Activated CD8-positive, alpha-beta T cell treated with anti-CD3 and anti-CD28 coated beads for 36 hours (primary cell): ENCODE measurements at regions not wholly inside any gene's neighbourhood (a gene's known extent, or its start where the extent isn't known, plus 50 kb on each side); places are given as distances from the start of the nearest gene placed in this dataset.

ENCODE experiments used
- ATAC-seq: fragments of 200-7000 bp; cut with Tn5 transposase; one replicate; pipeline ENCODE4 v1.10.0; 2021; ENCODE audit warnings: mild to moderate bottlenecking, moderate library complexity
- CTCF ChIA-PET: fragments of 350-600 bp; sonication (Branson Sonifier 250); formaldehyde crosslinking; loops from one replicate; lab custom pipeline; 2021; ENCODE audit warnings: antibody characterized with exemption; lab: Charles Lee
- POLR2A ChIA-PET: fragments of 350-600 bp; sonication (Branson Sonifier 250); formaldehyde crosslinking; loops from one replicate; lab custom pipeline; 2021; ENCODE audit warnings: antibody characterized with exemption; lab: Charles Lee
- DNase-seq: peaks from one replicate; pipeline ENCODE4 v3.0.0-alpha.2; 2020
- H3K27ac Mint-ChIP-seq: one replicate; pipeline ENCODE4 v1.8.0; 2021; ENCODE audit warnings: mild to moderate bottlenecking, mixed read lengths
- H3K27me3 Mint-ChIP-seq: one replicate; pipeline ENCODE4 v1.8.0; 2021; ENCODE audit warnings: mixed read lengths
- H3K36me3 Mint-ChIP-seq: one replicate; pipeline ENCODE4 v1.8.0; 2021; ENCODE audit warnings: low read depth, mixed read lengths
- H3K4me1 Mint-ChIP-seq: one replicate; pipeline ENCODE4 v1.8.0; 2021; ENCODE audit warnings: low read depth, mixed read lengths
- H3K4me3 Mint-ChIP-seq: one replicate; pipeline ENCODE4 v1.8.0; 2021; ENCODE audit warnings: mild to moderate bottlenecking, moderate library complexity, mixed read lengths
- H3K9me3 Mint-ChIP-seq: one replicate; pipeline ENCODE4 v1.8.0; 2021; ENCODE audit warnings: mixed read lengths
- intact Hi-C: fragments of 100-400 bp; cut with micrococcal nuclease; formaldehyde crosslinking; loops from one replicate; pipeline ENCODE4 v1.10.0; 2022
- TF ChIP-seq, protein P1 (sequence below): fragments of 200-600 bp; IDR thresholded peaks from one replicate; pipeline ENCODE4 v1.8.0; 2022; ENCODE audit warnings: antibody characterized with exemption, mild to moderate bottlenecking

DNA sequence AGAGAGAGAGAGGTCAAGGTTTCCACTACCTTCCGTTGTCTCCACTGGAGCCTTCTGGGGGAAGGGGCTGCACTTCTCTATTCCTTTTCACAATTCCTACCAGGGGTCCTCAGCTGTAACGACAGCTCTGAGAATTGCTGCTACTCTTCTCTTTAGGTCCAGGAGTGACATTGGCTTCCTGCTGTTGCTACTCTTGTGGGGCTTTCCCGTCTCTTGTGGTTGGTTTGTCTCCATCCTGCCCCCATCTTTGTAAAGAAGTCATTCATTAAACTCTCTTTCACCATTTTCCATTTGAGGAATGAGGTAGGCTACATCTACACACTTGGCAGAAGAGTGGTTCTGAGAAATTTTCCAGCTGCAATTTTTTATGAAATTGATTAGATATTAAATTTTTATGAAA, 238.8 kb upstream of the LYZL1 start:
- Mint-ChIP-seq H3K27ac (no peak overlapping the region), H3K9me3 (no peaks in the 10 kb centered on the region), H3K36me3 (no peaks in the 10 kb centered on the region), H3K4me1 (no peaks in the 10 kb centered on the region), H3K27me3 (peaks cover 3% of the 10 kb centered on the region), H3K4me3 (no peak overlapping the region)
- ChIA-PET POLR2A (no interaction called here), CTCF (no interaction called here)
- ATAC-seq (no peak), DNase-seq (no peak)
- TF ChIP-seq, protein P1, sequence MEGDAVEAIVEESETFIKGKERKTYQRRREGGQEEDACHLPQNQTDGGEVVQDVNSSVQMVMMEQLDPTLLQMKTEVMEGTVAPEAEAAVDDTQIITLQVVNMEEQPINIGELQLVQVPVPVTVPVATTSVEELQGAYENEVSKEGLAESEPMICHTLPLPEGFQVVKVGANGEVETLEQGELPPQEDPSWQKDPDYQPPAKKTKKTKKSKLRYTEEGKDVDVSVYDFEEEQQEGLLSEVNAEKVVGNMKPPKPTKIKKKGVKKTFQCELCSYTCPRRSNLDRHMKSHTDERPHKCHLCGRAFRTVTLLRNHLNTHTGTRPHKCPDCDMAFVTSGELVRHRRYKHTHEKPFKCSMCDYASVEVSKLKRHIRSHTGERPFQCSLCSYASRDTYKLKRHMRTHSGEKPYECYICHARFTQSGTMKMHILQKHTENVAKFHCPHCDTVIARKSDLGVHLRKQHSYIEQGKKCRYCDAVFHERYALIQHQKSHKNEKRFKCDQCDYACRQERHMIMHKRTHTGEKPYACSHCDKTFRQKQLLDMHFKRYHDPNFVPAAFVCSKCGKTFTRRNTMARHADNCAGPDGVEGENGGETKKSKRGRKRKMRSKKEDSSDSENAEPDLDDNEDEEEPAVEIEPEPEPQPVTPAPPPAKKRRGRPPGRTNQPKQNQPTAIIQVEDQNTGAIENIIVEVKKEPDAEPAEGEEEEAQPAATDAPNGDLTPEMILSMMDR = no peak
- intact Hi-C loops = no loop called here

DNA sequence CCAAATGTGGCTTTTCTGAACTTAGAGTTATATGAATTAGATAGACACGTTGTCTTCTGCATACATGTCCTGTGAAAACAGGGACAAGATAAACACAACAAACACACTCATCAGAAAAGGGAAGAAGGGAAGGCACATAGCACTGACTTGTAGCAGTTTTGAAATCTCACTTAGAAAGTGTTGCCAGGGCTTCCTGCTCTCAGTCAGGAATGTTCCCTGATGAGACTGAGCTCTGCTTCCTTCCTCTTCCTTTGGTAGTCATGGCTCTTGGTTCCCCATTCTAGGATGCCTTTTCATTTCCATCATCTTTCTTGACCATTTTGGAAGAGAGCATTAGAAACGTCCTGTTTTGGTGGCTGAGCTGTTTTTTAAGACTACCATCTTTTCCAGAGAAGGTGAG, 233.8 kb upstream of the LYZL1 start:
- ChIA-PET CTCF (no interaction called here), POLR2A (no interaction called here)
- H3K4me3 Mint-ChIP-seq = no peak overlapping the region
- TF ChIP-seq, protein P1 = no peak
- no peaks in the 10 kb centered on the region for H3K36me3 Mint-ChIP-seq
- ATAC-seq (no peak), DNase-seq (no peak)
- no peaks in the 10 kb centered on the region for H3K4me1 Mint-ChIP-seq
- H3K27me3 Mint-ChIP-seq = peaks cover 6% of the 10 kb centered on the region
- intact Hi-C loops = no loop called here
- no peaks in the 10 kb centered on the region for H3K9me3 Mint-ChIP-seq
- no peak overlapping the region for H3K27ac Mint-ChIP-seq

DNA sequence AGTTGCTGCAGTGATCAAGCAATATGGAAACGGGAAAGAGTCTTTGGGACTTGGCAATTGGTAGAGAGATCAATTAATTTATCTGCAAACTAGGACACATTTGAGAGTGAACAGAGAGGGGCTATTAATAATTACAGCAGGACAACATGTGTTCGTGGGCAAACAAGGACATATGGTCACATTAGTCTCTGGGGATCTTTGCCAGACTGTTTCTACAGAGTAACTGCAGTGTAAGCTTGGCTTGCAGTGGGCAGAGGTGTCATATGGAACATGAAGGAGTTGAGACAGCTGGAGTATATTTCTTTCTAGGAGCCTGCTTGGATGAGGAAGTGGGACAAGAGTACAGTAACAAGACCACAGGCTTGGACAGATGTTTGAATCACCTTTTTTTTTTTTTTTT, 232.1 kb upstream of the LYZL1 start:
- Mint-ChIP-seq H3K4me3 (no peak overlapping the region), H3K27ac (no peak overlapping the region), H3K27me3 (peaks cover 4% of the 10 kb centered on the region), H3K9me3 (no peaks in the 10 kb centered on the region), H3K4me1 (no peaks in the 10 kb centered on the region), H3K36me3 (no peaks in the 10 kb centered on the region)
- CTCF ChIA-PET = no interaction called here
- intact Hi-C loops = no loop called here
- DNase-seq (no peak), ATAC-seq (no peak)
- TF ChIP-seq, protein P1 = no peak
- POLR2A ChIA-PET = no interaction called here

DNA sequence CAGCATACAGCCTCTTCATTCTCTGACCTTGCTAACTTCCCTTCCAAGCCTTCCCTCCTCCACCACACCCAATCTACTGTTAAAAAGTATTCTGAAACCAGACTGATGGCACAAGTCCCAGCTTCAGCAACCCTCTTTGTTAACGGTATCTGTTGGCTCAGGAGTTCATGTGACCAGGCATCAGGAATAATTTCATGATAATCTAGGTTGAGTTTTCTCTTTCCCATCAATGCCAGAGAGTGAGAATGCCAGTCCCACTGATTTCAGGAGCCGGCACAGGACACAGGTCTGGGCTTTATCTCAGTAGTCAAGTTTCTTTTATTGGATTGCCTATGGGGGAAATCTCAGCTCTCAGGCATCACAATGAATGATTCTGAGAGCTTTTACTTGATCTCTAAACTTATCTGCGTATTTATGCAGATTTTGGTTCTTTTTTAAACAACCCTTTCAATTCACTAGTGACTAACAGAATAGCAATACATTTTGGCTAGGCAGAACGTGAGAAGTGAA, 231.0 kb upstream of the LYZL1 start:
- peaks cover 4% of the 10 kb centered on the region for H3K27me3 Mint-ChIP-seq
- ChIA-PET POLR2A (no interaction called here), CTCF (no interaction called here)
- ATAC-seq (no peak), DNase-seq (no peak)
- H3K4me3 Mint-ChIP-seq = no peak overlapping the region
- no peaks in the 10 kb centered on the region for H3K9me3 Mint-ChIP-seq
- intact Hi-C loops = no loop called here
- TF ChIP-seq, protein P1 = no peak
- H3K36me3 Mint-ChIP-seq = no peaks in the 10 kb centered on the region
- H3K4me1 Mint-ChIP-seq = no peaks in the 10 kb centered on the region
- H3K27ac Mint-ChIP-seq = no peak overlapping the region

DNA sequence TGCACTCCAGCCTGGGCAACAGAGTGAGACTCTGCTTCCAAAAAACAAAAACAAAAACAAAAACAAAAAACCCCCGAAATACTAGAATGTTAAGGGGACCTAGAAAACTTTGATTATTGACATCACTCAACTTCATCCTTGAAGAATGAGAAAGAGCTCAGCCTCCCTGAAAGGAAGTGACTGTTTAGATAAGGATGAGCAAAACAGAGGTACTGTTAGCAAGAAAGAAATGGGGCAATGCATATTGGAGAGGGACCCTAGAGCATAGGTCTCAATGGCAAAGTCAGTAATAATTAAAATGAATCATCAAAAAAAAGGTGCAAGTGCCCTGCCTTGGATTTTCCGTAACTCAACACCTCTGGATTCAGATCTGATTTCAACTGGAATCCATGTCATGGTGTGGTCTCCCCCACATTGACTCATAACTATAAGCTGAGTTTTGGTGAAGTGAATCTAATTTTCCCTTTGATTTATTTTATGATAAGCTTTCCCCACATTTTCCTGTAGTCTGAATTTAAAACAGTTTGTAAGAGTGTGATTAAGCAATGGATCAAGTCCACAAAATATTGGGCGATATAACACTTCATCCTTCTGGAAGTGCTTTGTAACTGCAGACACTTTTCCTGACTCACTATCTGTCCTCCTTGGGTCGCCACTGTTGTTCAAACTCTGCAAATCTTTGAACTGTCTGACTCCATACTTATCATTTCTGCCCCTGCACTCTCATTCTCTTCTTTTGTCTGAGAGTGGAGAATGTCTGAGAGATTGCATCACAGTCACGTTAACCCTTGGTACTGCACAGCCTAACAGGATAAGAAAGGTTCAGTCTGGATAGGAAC, 224.8 kb upstream of the LYZL1 start:
- TF ChIP-seq, protein P1 = no peak
- no peak overlapping the region for H3K27ac Mint-ChIP-seq
- H3K4me3 Mint-ChIP-seq = no peak overlapping the region
- no peaks in the 10 kb centered on the region for H3K4me1 Mint-ChIP-seq
- peaks cover 2% of the 10 kb centered on the region for H3K27me3 Mint-ChIP-seq
- POLR2A ChIA-PET = no interaction called here
- ATAC-seq (no peak), DNase-seq (no peak)
- intact Hi-C loops = no loop called here
- CTCF ChIA-PET = no interaction called here
- no peaks in the 10 kb centered on the region for H3K9me3 Mint-ChIP-seq
- H3K36me3 Mint-ChIP-seq = no peaks in the 10 kb centered on the region
